ENCODE measurements at regions not wholly inside any gene's neighbourhood (a gene's known extent, or its start where the extent isn't known, plus 50 kb on each side); places are given as distances from the start of the nearest gene placed in this dataset.

- H4K20me1 ChIP-seq (ENCODE audit: control insufficient read depth, extremely low read depth, insufficient read depth, low read length) = no peaks in the 10 kb centered on the region
- no peaks in the 10 kb centered on the region for H3K9me3 ChIP-seq (ENCODE audit: control insufficient read depth, insufficient read depth, low read depth, low read length)
- H3K4me1 ChIP-seq (ENCODE audit: control insufficient read depth, extremely low read depth, insufficient read depth, low read length) = no peaks in the 10 kb centered on the region
- H3K9ac ChIP-seq (ENCODE audit: insufficient read depth, low read length) = no peak overlapping the region
- no peak overlapping the region for H2AFZ ChIP-seq (ENCODE audit: low read length)
- no peak overlapping the region for H3K4me2 ChIP-seq (ENCODE audit: extremely low read depth, insufficient read depth, low read length)
- no peaks in the 10 kb centered on the region for H3K36me3 ChIP-seq (ENCODE audit: control insufficient read depth, insufficient read depth, low read length)
- DNase-seq (ENCODE audit: low read depth in 2 of 2) = no peak
- H3K4me3 ChIP-seq (replicated peaks in 1 of 4; ENCODE audit: control extremely low read depth in 1 of 4, insufficient read depth in 1 of 4, low read depth in 3 of 4, low read length in 4 of 4) = no peak overlapping the region
- TF ChIP-seq CTCF (conservative IDR thresholded peaks at IDR 0.05 in 1 of 2, IDR thresholded peaks at IDR 0.05 in 1 of 2; ENCODE audit: low read depth in 1 of 2, low read length in 2 of 2) (no peak), EZH2 (IDR thresholded peaks at IDR 0.05; ENCODE audit: low read length, missing control alignments) (no peak)
- no peaks in the 10 kb centered on the region for H3K27me3 ChIP-seq (ENCODE audit: control insufficient read depth, insufficient read depth, low read length)
- no peak overlapping the region for H3K27ac ChIP-seq (ENCODE audit: insufficient read depth, low read length)
- no peaks in the 10 kb centered on the region for H3K79me2 ChIP-seq (ENCODE audit: control insufficient read depth, insufficient read depth, low read length)
Observed at GRCh38 chr7:17101207-17101696, 197.2 kb upstream of the AHR start.

GRCh38 chr7:17103170-17103569 lies 195.3 kb upstream of the AHR start:
- Histone ChIP-seq H3K4me2 (ENCODE audit: extremely low read depth, insufficient read depth, low read length) (no peak overlapping the region), H3K4me1 (ENCODE audit: control insufficient read depth, extremely low read depth, insufficient read depth, low read length) (no peaks in the 10 kb centered on the region), H3K4me3 (replicated peaks in 1 of 4; ENCODE audit: control extremely low read depth in 1 of 4, insufficient read depth in 1 of 4, low read depth in 3 of 4, low read length in 4 of 4) (no peak overlapping the region), H2AFZ (ENCODE audit: low read length) (no peak overlapping the region), H3K79me2 (ENCODE audit: control insufficient read depth, insufficient read depth, low read length) (no peaks in the 10 kb centered on the region), H4K20me1 (ENCODE audit: control insufficient read depth, extremely low read depth, insufficient read depth, low read length) (no peaks in the 10 kb centered on the region), H3K27me3 (ENCODE audit: control insufficient read depth, insufficient read depth, low read length) (no peaks in the 10 kb centered on the region), H3K27ac (ENCODE audit: insufficient read depth, low read length) (no peak overlapping the region), H3K9me3 (ENCODE audit: control insufficient read depth, insufficient read depth, low read depth, low read length) (no peaks in the 10 kb centered on the region), H3K36me3 (ENCODE audit: control insufficient read depth, insufficient read depth, low read length) (no peaks in the 10 kb centered on the region), H3K9ac (ENCODE audit: insufficient read depth, low read length) (no peak overlapping the region)
- DNase-seq (ENCODE audit: low read depth in 2 of 2) = no peak
- no peak for TF ChIP-seq CTCF (conservative IDR thresholded peaks at IDR 0.05 in 1 of 2, IDR thresholded peaks at IDR 0.05 in 1 of 2; ENCODE audit: low read depth in 1 of 2, low read length in 2 of 2)
- no peak for TF ChIP-seq EZH2 (IDR thresholded peaks at IDR 0.05; ENCODE audit: low read length, missing control alignments)

GRCh38 chr7:17103984-17104383 lies 194.5 kb upstream of the AHR start:
- no peak for TF ChIP-seq CTCF (conservative IDR thresholded peaks at IDR 0.05 in 1 of 2, IDR thresholded peaks at IDR 0.05 in 1 of 2; ENCODE audit: low read depth in 1 of 2, low read length in 2 of 2)
- TF ChIP-seq EZH2 (IDR thresholded peaks at IDR 0.05; ENCODE audit: low read length, missing control alignments) = no peak
- no peak overlapping the region for H3K4me3 ChIP-seq (replicated peaks in 1 of 4; ENCODE audit: control extremely low read depth in 1 of 4, insufficient read depth in 1 of 4, low read depth in 3 of 4, low read length in 4 of 4)
- no peak overlapping the region for H3K4me2 ChIP-seq (ENCODE audit: extremely low read depth, insufficient read depth, low read length)
- peak in 1 of 2 donors; percentile 20 for DNase-seq (ENCODE audit: low read depth in 2 of 2)
- H3K9me3 ChIP-seq (ENCODE audit: control insufficient read depth, insufficient read depth, low read depth, low read length) = no peaks in the 10 kb centered on the region
- no peak overlapping the region for H3K27ac ChIP-seq (ENCODE audit: insufficient read depth, low read length)
- no peak overlapping the region for H2AFZ ChIP-seq (ENCODE audit: low read length)
- no peaks in the 10 kb centered on the region for H3K4me1 ChIP-seq (ENCODE audit: control insufficient read depth, extremely low read depth, insufficient read depth, low read length)
- no peaks in the 10 kb centered on the region for H3K27me3 ChIP-seq (ENCODE audit: control insufficient read depth, insufficient read depth, low read length)
- no peaks in the 10 kb centered on the region for H4K20me1 ChIP-seq (ENCODE audit: control insufficient read depth, extremely low read depth, insufficient read depth, low read length)
- H3K36me3 ChIP-seq (ENCODE audit: control insufficient read depth, insufficient read depth, low read length) = no peaks in the 10 kb centered on the region
- H3K9ac ChIP-seq (ENCODE audit: insufficient read depth, low read length) = no peak overlapping the region
- H3K79me2 ChIP-seq (ENCODE audit: control insufficient read depth, insufficient read depth, low read length) = no peaks in the 10 kb centered on the region

All from fibroblast of lung (primary cell).